Cardiac fibroblast (primary cell): ENCODE measurements at regions not wholly inside any gene's neighbourhood (a gene's known extent, or its start where the extent isn't known, plus 50 kb on each side); places are given as distances from the start of the nearest gene placed in this dataset.

ENCODE experiments used
- DNase-seq, 2 donors: peaks; one replicate each; pipeline versions ENCODE4 v3.0.0 to v3.0.0-alpha.2; 2010; ENCODE audit warnings: low read depth in 2 of 2
- H3K4me3 ChIP-seq, 2 donors: replicated peaks in 1 of 2; 1 replicate in 1 of 2; 2 replicates in 1 of 2; pipeline ENCODE4 v1.5.1; 2011; ENCODE audit warnings: low read depth in 2 of 2, low read length in 2 of 2, mild to moderate bottlenecking in 2 of 2, moderate library complexity in 1 of 2
- CTCF ChIP-seq: IDR thresholded peaks from one replicate; pipeline ENCODE4 v1.5.1; 2011; ENCODE audit warnings: low read depth, mild to moderate bottlenecking, low read length, inconsistent platforms

- DNase-seq = no peak
- TF ChIP-seq CTCF = no peak
- H3K4me3 ChIP-seq = no peak overlapping the region
These were observed 97.6 kb upstream of the ZNF366 start for GRCh38 chr5:72604798-72605154.

GRCh38 chr5:72604111-72604797 lies 97.0 kb upstream of the ZNF366 start:
- no peak overlapping the region for H3K4me3 ChIP-seq
- DNase-seq = peak; percentile 66 to 80
- TF ChIP-seq CTCF = no peak

- H3K4me3 ChIP-seq = no peak overlapping the region
- no peak for DNase-seq
- TF ChIP-seq CTCF = no peak
These were observed 95.8 kb upstream of the ZNF366 start for GRCh38 chr5:72602696-72603685.

GRCh38 chr5:72601861-72602260 lies 94.7 kb upstream of the ZNF366 start:
- H3K4me3 ChIP-seq = no peak overlapping the region
- peak in 1 of 2 donors; percentile 33 for DNase-seq
- no peak for TF ChIP-seq CTCF

- DNase-seq = peak; percentile 56 to 98
- no peak overlapping the region for H3K4me3 ChIP-seq
- TF ChIP-seq CTCF = no peak
These were observed 93.3 kb upstream of the ZNF366 start for GRCh38 chr5:72600391-72600981.

GRCh38 chr5:72599519-72600370 lies 92.5 kb upstream of the ZNF366 start:
- peak overlapping the region in 1 of 2 donors; percentile 2 for H3K4me3 ChIP-seq
- TF ChIP-seq CTCF = no peak
- DNase-seq = peak; percentile 33 to 74
